ENCODE measurements at regions not wholly inside any gene's neighbourhood (a gene's known extent, or its start where the extent isn't known, plus 50 kb on each side); places are given as distances from the start of the nearest gene placed in this dataset.

GRCh38 chr4:126727461-126727860, 905.3 kb upstream of the INTU start:
- ChIA-PET CTCF (no interaction called here), POLR2A (no interaction called here)
- ATAC-seq (ENCODE audit: low read depth) (no peak), DNase-seq (no peak)
- Histone ChIP-seq H3K9me3 (ENCODE audit: control extremely low read depth in 1 of 3, control insufficient read depth in 2 of 3, insufficient read depth in 1 of 3, low read length in 2 of 3) (no peaks in the 10 kb centered on the region), H3K27ac (ENCODE audit: low read length in 2 of 2) (no peak overlapping the region), H3K9ac (ENCODE audit: low read length) (no peak overlapping the region), H3K27me3 (replicated peaks in 1 of 4; ENCODE audit: control extremely low read depth in 1 of 4, control insufficient read depth in 3 of 4, insufficient read depth in 4 of 4, low read length in 3 of 4) (no peaks in the 10 kb centered on the region), H2AFZ (ENCODE audit: insufficient read depth, low read depth, low read length, poor library complexity, severe bottlenecking) (no peak overlapping the region), H3K4me1 (ENCODE audit: control insufficient read depth in 2 of 2, insufficient read depth in 2 of 2, low read length in 2 of 2) (no peaks in the 10 kb centered on the region), H3K79me2 (ENCODE audit: control insufficient read depth, insufficient read depth, low read length) (no peaks in the 10 kb centered on the region), H3K4me2 (replicated peaks; ENCODE audit: low read depth, low read length, poor library complexity, severe bottlenecking) (no peak overlapping the region), H4K20me1 (ENCODE audit: control insufficient read depth, insufficient read depth, low read length, poor library complexity, severe bottlenecking) (no peaks in the 10 kb centered on the region), H3K36me3 (replicated peaks in 1 of 2; ENCODE audit: control extremely low read depth in 1 of 2, control insufficient read depth in 1 of 2, extremely low read depth in 1 of 2, insufficient read depth in 2 of 2, low read length in 1 of 2) (no peaks in the 10 kb centered on the region), H3K4me3 (ENCODE audit: control extremely low read depth in 1 of 5, extremely low read depth in 1 of 5, insufficient read depth in 1 of 5, low read depth in 2 of 5, low read length in 4 of 5) (no peak overlapping the region)
- no peaks in the 10 kb centered on the region for H3K27me3 Mint-ChIP-seq
- H3K27ac Mint-ChIP-seq: no peak overlapping the region
- intact Hi-C loops (cut with micrococcal nuclease): no loop called here
- H3K4me1 Mint-ChIP-seq: no peaks in the 10 kb centered on the region
- H3K9me3 Mint-ChIP-seq (ENCODE audit: insufficient read depth): peaks cover 2% of the 10 kb centered on the region
- no peak overlapping the region for H3K4me3 Mint-ChIP-seq
- no peak for TF ChIP-seq EZH2 (IDR thresholded peaks at IDR 0.05; ENCODE audit: borderline replicate concordance, insufficient read depth, low read depth, low read length, poor library complexity, severe bottlenecking)
- TF ChIP-seq CTCF (IDR thresholded peaks at IDR 0.05): no peak
- no CpG with 5 or more reads among the region's 1 CpG for WGBS (ENCODE audit: insufficient coverage)

- Histone ChIP-seq H3K4me1 (ENCODE audit: control insufficient read depth in 2 of 2, insufficient read depth in 2 of 2, low read length in 2 of 2) (no peaks in the 10 kb centered on the region), H2AFZ (ENCODE audit: insufficient read depth, low read depth, low read length, poor library complexity, severe bottlenecking) (no peak overlapping the region), H3K79me2 (ENCODE audit: control insufficient read depth, insufficient read depth, low read length) (no peaks in the 10 kb centered on the region), H4K20me1 (ENCODE audit: control insufficient read depth, insufficient read depth, low read length, poor library complexity, severe bottlenecking) (no peaks in the 10 kb centered on the region), H3K9ac (ENCODE audit: low read length) (no peak overlapping the region), H3K36me3 (replicated peaks in 1 of 2; ENCODE audit: control extremely low read depth in 1 of 2, control insufficient read depth in 1 of 2, extremely low read depth in 1 of 2, insufficient read depth in 2 of 2, low read length in 1 of 2) (no peaks in the 10 kb centered on the region), H3K27me3 (replicated peaks in 1 of 4; ENCODE audit: control extremely low read depth in 1 of 4, control insufficient read depth in 3 of 4, insufficient read depth in 4 of 4, low read length in 3 of 4) (no peaks in the 10 kb centered on the region), H3K4me3 (ENCODE audit: control extremely low read depth in 1 of 5, extremely low read depth in 1 of 5, insufficient read depth in 1 of 5, low read depth in 2 of 5, low read length in 4 of 5) (no peak overlapping the region), H3K9me3 (ENCODE audit: control extremely low read depth in 1 of 3, control insufficient read depth in 2 of 3, insufficient read depth in 1 of 3, low read length in 2 of 3) (no peaks in the 10 kb centered on the region), H3K4me2 (replicated peaks; ENCODE audit: low read depth, low read length, poor library complexity, severe bottlenecking) (no peak overlapping the region), H3K27ac (ENCODE audit: low read length in 2 of 2) (no peak overlapping the region)
- ChIA-PET POLR2A (no interaction called here), CTCF (no interaction called here)
- WGBS (ENCODE audit: insufficient coverage): no CpG with 5 or more reads among the region's 2 CpGs
- no peaks in the 10 kb centered on the region for H3K4me1 Mint-ChIP-seq
- DNase-seq (no peak), ATAC-seq (ENCODE audit: low read depth) (no peak)
- no peak overlapping the region for H3K27ac Mint-ChIP-seq
- TF ChIP-seq CTCF (IDR thresholded peaks at IDR 0.05) (no peak), EZH2 (IDR thresholded peaks at IDR 0.05; ENCODE audit: borderline replicate concordance, insufficient read depth, low read depth, low read length, poor library complexity, severe bottlenecking) (no peak)
- no peak overlapping the region for H3K4me3 Mint-ChIP-seq
- intact Hi-C loops (cut with micrococcal nuclease): no loop called here
- H3K27me3 Mint-ChIP-seq: no peaks in the 10 kb centered on the region
- H3K9me3 Mint-ChIP-seq (ENCODE audit: insufficient read depth): no peaks in the 10 kb centered on the region
Observed at GRCh38 chr4:126731062-126731461, 901.7 kb upstream of the INTU start.

Measured in B cell (primary cell).